ENCODE measurements at regions not wholly inside any gene's neighbourhood (a gene's known extent, or its start where the extent isn't known, plus 50 kb on each side); places are given as distances from the start of the nearest gene placed in this dataset.

GRCh38 chr7:68861171-68861570 lies 737.1 kb upstream of the AUTS2 start:
- no peak overlapping the region for H3K4me3 ChIP-seq (ENCODE audit: low read length)
- TF ChIP-seq EZH2phosphoT487 (IDR thresholded peaks at IDR 0.05; ENCODE audit: low read depth), result no peak
- TF ChIP-seq CTCF (IDR thresholded peaks at IDR 0.05; ENCODE audit: low read depth, low read length), result no peak
- no peak overlapping the region for H3K27ac ChIP-seq (ENCODE audit: low read length)
- H4K20me1 ChIP-seq (ENCODE audit: insufficient read depth, low read length), result no peaks in the 10 kb centered on the region
- no peaks in the 10 kb centered on the region for H3K27me3 ChIP-seq (ENCODE audit: low read depth, low read length)
- H3K36me3 ChIP-seq (replicated peaks; ENCODE audit: low read depth, low read length), result no peaks in the 10 kb centered on the region
- no peak overlapping the region for H2AFZ ChIP-seq (ENCODE audit: low read depth, low read length)
- no peak overlapping the region for H3K9ac ChIP-seq (ENCODE audit: low read length)
- H3K9me3 ChIP-seq (ENCODE audit: insufficient read depth, low read length), result no peaks in the 10 kb centered on the region
- no peak overlapping the region for H3K4me2 ChIP-seq (ENCODE audit: low read length)
- no peaks in the 10 kb centered on the region for H3K79me2 ChIP-seq (ENCODE audit: low read length)
- no peaks in the 10 kb centered on the region for H3K4me1 ChIP-seq (ENCODE audit: low read length)

GRCh38 chr7:68862261-68862660 lies 736.0 kb upstream of the AUTS2 start:
- Histone ChIP-seq H3K36me3 (replicated peaks; ENCODE audit: low read depth, low read length) (no peaks in the 10 kb centered on the region), H3K79me2 (ENCODE audit: low read length) (no peaks in the 10 kb centered on the region)
- no peak for TF ChIP-seq EZH2phosphoT487 (IDR thresholded peaks at IDR 0.05; ENCODE audit: low read depth)
- no peak for TF ChIP-seq CTCF (IDR thresholded peaks at IDR 0.05; ENCODE audit: low read depth, low read length)

GRCh38 chr7:68862736-68863135 lies 735.5 kb upstream of the AUTS2 start:
- Histone ChIP-seq H4K20me1 (ENCODE audit: insufficient read depth, low read length) (no peaks in the 10 kb centered on the region), H2AFZ (ENCODE audit: low read depth, low read length) (no peak overlapping the region), H3K4me2 (ENCODE audit: low read length) (no peak overlapping the region), H3K36me3 (replicated peaks; ENCODE audit: low read depth, low read length) (no peaks in the 10 kb centered on the region), H3K4me3 (ENCODE audit: low read length) (no peak overlapping the region), H3K27me3 (ENCODE audit: low read depth, low read length) (no peaks in the 10 kb centered on the region), H3K9me3 (ENCODE audit: insufficient read depth, low read length) (no peaks in the 10 kb centered on the region), H3K9ac (ENCODE audit: low read length) (no peak overlapping the region), H3K79me2 (ENCODE audit: low read length) (no peaks in the 10 kb centered on the region), H3K27ac (ENCODE audit: low read length) (no peak overlapping the region), H3K4me1 (ENCODE audit: low read length) (no peaks in the 10 kb centered on the region)
- no peak for TF ChIP-seq EZH2phosphoT487 (IDR thresholded peaks at IDR 0.05; ENCODE audit: low read depth)
- TF ChIP-seq CTCF (IDR thresholded peaks at IDR 0.05; ENCODE audit: low read depth, low read length), result no peak

More at GRCh38 chr7:68862261-68862660, 736.0 kb upstream of the AUTS2 start:
- H4K20me1 ChIP-seq (ENCODE audit: insufficient read depth, low read length), result no peaks in the 10 kb centered on the region
- H2AFZ ChIP-seq (ENCODE audit: low read depth, low read length), result no peak overlapping the region
- no peak overlapping the region for H3K4me3 ChIP-seq (ENCODE audit: low read length)
- H3K27me3 ChIP-seq (ENCODE audit: low read depth, low read length), result no peaks in the 10 kb centered on the region
- H3K4me2 ChIP-seq (ENCODE audit: low read length), result no peak overlapping the region
- H3K27ac ChIP-seq (ENCODE audit: low read length), result no peak overlapping the region
- H3K9ac ChIP-seq (ENCODE audit: low read length), result no peak overlapping the region
- no peaks in the 10 kb centered on the region for H3K9me3 ChIP-seq (ENCODE audit: insufficient read depth, low read length)
- no peaks in the 10 kb centered on the region for H3K4me1 ChIP-seq (ENCODE audit: low read length)

- Histone ChIP-seq H3K79me2 (ENCODE audit: low read length) (no peaks in the 10 kb centered on the region), H3K27ac (ENCODE audit: low read length) (no peak overlapping the region), H3K4me2 (ENCODE audit: low read length) (no peak overlapping the region), H3K4me1 (ENCODE audit: low read length) (no peaks in the 10 kb centered on the region), H3K9me3 (ENCODE audit: insufficient read depth, low read length) (no peaks in the 10 kb centered on the region), H3K27me3 (ENCODE audit: low read depth, low read length) (no peaks in the 10 kb centered on the region), H3K4me3 (ENCODE audit: low read length) (no peak overlapping the region), H2AFZ (ENCODE audit: low read depth, low read length) (no peak overlapping the region), H4K20me1 (ENCODE audit: insufficient read depth, low read length) (no peaks in the 10 kb centered on the region), H3K9ac (ENCODE audit: low read length) (no peak overlapping the region), H3K36me3 (replicated peaks; ENCODE audit: low read depth, low read length) (no peaks in the 10 kb centered on the region)
- TF ChIP-seq EZH2phosphoT487 (IDR thresholded peaks at IDR 0.05; ENCODE audit: low read depth), result no peak
- TF ChIP-seq CTCF (IDR thresholded peaks at IDR 0.05; ENCODE audit: low read depth, low read length), result no peak
Measured at GRCh38 chr7:68865351-68866199, 732.7 kb upstream of the AUTS2 start.

Data from OCI-LY3 (cell line).